GM21786 (cell line): ENCODE measurements at regions not wholly inside any gene's neighbourhood (a gene's known extent, or its start where the extent isn't known, plus 50 kb on each side); places are given as distances from the start of the nearest gene placed in this dataset.

Source experiments
- ATAC-seq: cut with Tn5 transposase; IDR thresholded peaks from one replicate; pipeline ENCODE4 v1.9.1; 2021; ENCODE audit not compliant: unreplicated experiment

DNA sequence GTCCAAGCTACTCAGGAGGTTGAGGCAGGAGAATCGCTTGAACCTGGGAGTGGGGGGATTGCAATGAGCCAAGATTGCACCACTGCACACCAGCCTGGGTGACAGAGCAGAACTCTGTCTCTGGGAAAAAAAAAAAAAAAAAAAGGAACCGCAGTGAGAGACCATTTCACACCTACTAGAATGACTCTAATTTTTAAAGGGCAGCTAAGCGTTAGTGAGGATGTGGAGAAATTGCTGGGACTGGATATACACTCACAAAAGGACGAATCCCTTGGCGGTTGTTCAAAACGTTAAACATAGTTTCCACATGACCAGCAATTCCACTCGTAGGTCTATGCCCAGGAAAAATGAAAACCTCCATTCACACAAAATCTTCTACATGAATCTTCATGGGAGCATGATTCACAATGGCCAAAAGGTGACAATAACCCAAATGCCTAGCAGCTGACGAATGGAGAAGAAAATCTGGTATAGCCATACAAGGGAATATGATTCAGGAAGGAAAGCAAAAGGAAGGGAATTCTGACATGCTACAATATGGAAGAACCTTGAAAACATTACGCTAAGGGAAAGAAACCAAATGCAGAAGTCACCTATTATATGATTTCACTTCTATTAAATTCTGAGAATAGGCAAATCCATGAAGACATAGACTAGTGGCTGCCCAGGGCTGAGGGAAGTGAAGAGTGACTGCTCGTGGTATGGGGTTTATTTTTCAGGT is 127.0 kb downstream of the CHSY1 start:
- ATAC-seq, result no peak

DNA sequence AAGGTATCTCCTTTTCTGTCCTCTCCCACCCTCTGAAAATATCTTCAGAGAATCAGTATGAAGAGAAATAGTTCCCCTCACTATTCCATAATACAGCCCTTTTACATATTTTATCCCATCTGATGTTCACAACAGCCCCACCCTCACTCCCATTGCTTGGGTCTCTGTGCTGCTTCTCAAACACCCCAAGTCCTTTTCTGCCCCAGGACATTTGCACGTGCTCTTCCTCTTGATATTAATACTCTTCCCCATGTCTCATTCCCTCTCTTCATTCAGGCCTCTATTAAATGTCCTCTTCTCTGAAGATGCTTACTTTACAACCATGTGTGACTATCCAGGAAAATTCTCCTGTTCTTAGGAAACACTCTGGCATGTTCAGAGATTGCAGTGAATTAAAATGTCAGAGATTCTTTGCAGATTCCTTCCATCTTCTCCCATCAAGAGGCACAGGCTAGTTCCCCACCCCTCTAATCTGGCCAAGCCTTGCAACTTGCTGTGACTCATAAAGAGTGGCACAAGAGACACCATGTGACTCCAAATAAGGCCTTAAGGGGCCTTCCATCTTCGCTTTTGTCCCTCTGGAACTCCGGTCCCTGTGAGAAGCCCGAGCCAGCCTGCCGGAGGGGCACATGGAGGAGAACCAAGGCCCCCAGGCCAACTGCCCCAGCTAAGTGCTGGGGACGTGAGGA is 128.5 kb downstream of the CHSY1 start:
- ATAC-seq, result no peak

DNA sequence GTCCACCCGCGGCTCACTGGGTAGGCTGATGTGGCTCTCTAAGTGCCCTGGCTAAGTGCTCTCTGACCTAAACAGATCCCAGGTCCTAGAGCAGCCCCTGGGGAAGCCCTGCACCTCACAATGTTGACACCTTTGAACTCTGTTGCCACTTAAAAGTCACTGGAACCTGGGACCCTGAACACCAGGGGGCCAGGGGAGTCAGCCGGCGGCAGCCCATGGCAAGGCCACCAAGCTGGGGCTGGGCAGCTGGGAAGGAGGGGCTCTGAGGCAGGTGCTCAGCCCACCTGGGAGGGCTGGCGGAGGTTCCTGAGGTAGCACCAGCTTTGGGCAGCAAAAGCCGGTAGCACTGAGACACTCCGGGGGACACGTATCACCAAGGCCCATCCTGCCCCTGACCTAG is 129.0 kb downstream of the CHSY1 start:
- ATAC-seq, result no peak

DNA sequence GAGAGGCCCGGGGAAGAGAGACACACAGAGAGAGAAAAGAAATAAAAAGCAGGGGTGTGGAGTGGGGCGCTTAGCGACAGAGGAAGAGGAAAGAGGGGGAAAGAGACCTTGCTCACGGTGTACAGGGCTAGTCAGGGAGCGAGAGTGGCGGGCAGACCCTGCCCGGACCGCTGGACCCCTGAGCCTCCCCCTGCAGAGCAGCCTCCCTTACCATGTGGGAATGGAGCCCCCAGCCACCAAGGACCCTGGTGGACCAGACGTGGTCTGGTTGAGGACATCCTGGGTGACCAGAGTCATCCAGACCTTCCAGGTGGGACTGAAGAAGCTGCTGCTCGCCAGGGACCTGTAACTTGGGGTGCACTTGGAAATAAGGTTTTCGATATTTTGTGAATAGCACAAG is 129.6 kb downstream of the CHSY1 start:
- ATAC-seq, result no peak

DNA sequence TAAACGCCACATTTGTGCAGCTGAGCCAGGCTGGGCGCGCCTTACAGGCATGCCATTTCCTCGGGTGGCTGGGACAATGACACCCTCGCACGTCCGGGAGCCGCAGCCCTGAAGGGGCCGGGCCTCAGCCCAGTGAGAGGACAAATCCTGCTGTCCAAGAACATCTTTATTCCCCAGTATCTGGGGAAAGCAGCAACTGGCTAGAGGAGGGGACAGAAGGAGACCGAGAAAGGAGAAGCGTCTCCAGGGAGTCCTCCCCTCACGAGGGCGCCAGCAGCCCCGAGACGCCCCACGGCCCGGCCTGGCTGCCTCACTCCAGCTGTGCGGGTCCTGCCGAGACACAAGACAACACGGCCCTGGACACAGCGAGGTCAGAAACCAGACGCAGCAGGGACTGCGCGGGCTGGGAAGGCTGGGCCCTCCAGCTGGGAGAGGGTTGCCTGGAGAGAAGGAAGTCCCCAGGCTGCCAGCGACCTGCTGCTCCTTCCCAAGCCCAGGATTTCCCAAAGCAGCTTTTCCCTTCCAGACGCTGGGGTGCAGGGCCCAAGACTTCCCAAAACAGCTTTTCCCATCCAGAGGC is 130.2 kb downstream of the CHSY1 start:
- peak; percentile 79 for ATAC-seq

DNA sequence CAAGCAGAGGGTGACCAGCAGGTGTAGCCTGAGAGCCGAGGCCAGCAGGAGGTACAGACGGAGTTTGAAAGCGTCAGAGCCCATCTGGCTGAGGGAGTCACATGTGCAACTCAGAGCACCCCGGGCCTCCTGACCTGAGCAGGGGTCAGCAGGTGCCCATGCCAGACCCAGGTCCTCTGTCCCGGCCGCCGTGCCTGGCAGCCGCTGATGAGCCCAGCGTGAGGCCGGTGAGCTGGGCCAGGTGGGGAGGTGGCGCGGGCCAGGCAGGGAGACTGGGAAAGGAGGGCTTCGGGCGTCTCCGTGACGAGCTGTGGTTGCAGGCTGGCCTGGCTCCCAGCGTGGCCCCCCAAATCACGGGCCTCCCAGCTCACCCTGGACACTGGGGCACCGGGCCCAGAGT is 130.9 kb downstream of the CHSY1 start:
- no peak for ATAC-seq

DNA sequence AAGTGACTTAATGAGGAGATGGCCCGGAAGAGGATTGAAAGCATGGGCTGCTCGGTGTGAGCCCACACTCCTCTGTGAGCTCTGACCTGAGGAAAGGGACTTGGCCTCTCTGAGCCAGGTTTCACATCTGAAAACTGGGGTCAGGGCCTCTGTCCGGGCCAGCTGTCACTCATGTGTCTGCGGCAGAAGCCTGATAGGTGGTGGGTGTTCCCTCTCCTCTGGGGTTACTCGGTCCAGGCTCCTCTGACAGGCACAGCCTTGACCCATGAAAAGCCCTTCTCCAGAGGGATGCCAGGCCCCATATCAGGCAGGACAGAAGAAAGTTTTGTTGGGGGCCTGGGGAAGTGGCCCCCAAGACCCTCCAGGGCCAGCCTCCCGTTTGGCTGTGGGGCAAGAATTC is 131.4 kb downstream of the CHSY1 start:
- no peak for ATAC-seq
